ENCODE measurements at regions not wholly inside any gene's neighbourhood (a gene's known extent, or its start where the extent isn't known, plus 50 kb on each side); places are given as distances from the start of the nearest gene placed in this dataset.

GRCh38 chr14:100445436-100446088, 122.4 kb downstream of the SLC25A47 start:
- Histone ChIP-seq H3K27ac (no peak overlapping the region), H3K36me3 (no peaks in the 10 kb centered on the region), H3K27me3 (ENCODE audit: low read depth) (no peaks in the 10 kb centered on the region), H3K4me1 (peaks cover 18% of the 10 kb centered on the region), H3K4me3 (no peak overlapping the region), H3K9me3 (no peaks in the 10 kb centered on the region)
- no peak for TF ChIP-seq CTCF (IDR thresholded peaks at IDR 0.05)
- intact Hi-C loops (cut with DNase I) = no loop called here
- DNase-seq (no peak), ATAC-seq (no peak)

GRCh38 chr14:100446572-100446971, 123.4 kb downstream of the SLC25A47 start:
- H3K27me3 ChIP-seq (ENCODE audit: low read depth) = no peaks in the 10 kb centered on the region
- H3K27ac ChIP-seq = no peak overlapping the region
- intact Hi-C loops (cut with DNase I) = no loop called here
- ATAC-seq (no peak), DNase-seq (no peak)
- H3K4me1 ChIP-seq = peaks cover 8% of the 10 kb centered on the region
- no peak overlapping the region for H3K4me3 ChIP-seq
- H3K36me3 ChIP-seq = no peaks in the 10 kb centered on the region
- no peak for TF ChIP-seq CTCF (IDR thresholded peaks at IDR 0.05)
- no peaks in the 10 kb centered on the region for H3K9me3 ChIP-seq

- H3K4me3 ChIP-seq = no peak overlapping the region
- H3K4me1 ChIP-seq = no peaks in the 10 kb centered on the region
- ATAC-seq (no peak), DNase-seq (no peak)
- intact Hi-C loops (cut with DNase I) = no loop called here
- no peak for TF ChIP-seq CTCF (IDR thresholded peaks at IDR 0.05)
- H3K36me3 ChIP-seq = no peaks in the 10 kb centered on the region
- no peak overlapping the region for H3K27ac ChIP-seq
- no peaks in the 10 kb centered on the region for H3K27me3 ChIP-seq (ENCODE audit: low read depth)
- no peaks in the 10 kb centered on the region for H3K9me3 ChIP-seq
These were observed 125.2 kb downstream of the SLC25A47 start for GRCh38 chr14:100448376-100448775.

- H3K27me3 ChIP-seq (ENCODE audit: low read depth) = no peaks in the 10 kb centered on the region
- no peak overlapping the region for H3K27ac ChIP-seq
- DNase-seq = no peak
- no peaks in the 10 kb centered on the region for H3K9me3 ChIP-seq
- H3K36me3 ChIP-seq = no peaks in the 10 kb centered on the region
- TF ChIP-seq CTCF (IDR thresholded peaks at IDR 0.05) = no peak
- intact Hi-C loops (cut with DNase I) = no loop called here
- ATAC-seq = no peak
- no peak overlapping the region for H3K4me3 ChIP-seq
- no peaks in the 10 kb centered on the region for H3K4me1 ChIP-seq
These were observed 126.3 kb downstream of the SLC25A47 start for GRCh38 chr14:100449225-100449987.

- Histone ChIP-seq H3K36me3 (no peaks in the 10 kb centered on the region), H3K4me3 (no peak overlapping the region), H3K4me1 (no peaks in the 10 kb centered on the region), H3K9me3 (no peaks in the 10 kb centered on the region), H3K27ac (no peak overlapping the region), H3K27me3 (ENCODE audit: low read depth) (no peaks in the 10 kb centered on the region)
- TF ChIP-seq CTCF (IDR thresholded peaks at IDR 0.05) = no peak
- ATAC-seq (no peak), DNase-seq (no peak)
- intact Hi-C loops (cut with DNase I) = no loop called here
These were observed 126.9 kb downstream of the SLC25A47 start for GRCh38 chr14:100450049-100450448.

Data from lower lobe of right lung (tissue), 2 donors.